ENCODE measurements at regions not wholly inside any gene's neighbourhood (a gene's known extent, or its start where the extent isn't known, plus 50 kb on each side); places are given as distances from the start of the nearest gene placed in this dataset.

GRCh38 chr9:20207176-20207575, 415.1 kb downstream of the MLLT3 start:
- ATAC-seq (ENCODE audit: insufficient number of reproducible peaks, low FRiP score, low read depth) (no peak), DNase-seq (ENCODE audit: low spot score) (no peak)
- no peaks in the 10 kb centered on the region for H3K9me3 ChIP-seq
- no peak overlapping the region for H3K4me3 ChIP-seq
- TF ChIP-seq, protein P1, sequence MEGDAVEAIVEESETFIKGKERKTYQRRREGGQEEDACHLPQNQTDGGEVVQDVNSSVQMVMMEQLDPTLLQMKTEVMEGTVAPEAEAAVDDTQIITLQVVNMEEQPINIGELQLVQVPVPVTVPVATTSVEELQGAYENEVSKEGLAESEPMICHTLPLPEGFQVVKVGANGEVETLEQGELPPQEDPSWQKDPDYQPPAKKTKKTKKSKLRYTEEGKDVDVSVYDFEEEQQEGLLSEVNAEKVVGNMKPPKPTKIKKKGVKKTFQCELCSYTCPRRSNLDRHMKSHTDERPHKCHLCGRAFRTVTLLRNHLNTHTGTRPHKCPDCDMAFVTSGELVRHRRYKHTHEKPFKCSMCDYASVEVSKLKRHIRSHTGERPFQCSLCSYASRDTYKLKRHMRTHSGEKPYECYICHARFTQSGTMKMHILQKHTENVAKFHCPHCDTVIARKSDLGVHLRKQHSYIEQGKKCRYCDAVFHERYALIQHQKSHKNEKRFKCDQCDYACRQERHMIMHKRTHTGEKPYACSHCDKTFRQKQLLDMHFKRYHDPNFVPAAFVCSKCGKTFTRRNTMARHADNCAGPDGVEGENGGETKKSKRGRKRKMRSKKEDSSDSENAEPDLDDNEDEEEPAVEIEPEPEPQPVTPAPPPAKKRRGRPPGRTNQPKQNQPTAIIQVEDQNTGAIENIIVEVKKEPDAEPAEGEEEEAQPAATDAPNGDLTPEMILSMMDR (IDR thresholded peaks at IDR 0.05): no peak
- H3K4me1 ChIP-seq (ENCODE audit: control insufficient read depth in 1 of 2, low read depth in 2 of 2): no peaks in the 10 kb centered on the region
- no peaks in the 10 kb centered on the region for H3K36me3 ChIP-seq
- H3K27me3 ChIP-seq (replicated peaks; ENCODE audit: insufficient read depth): no peaks in the 10 kb centered on the region
- H3K27ac ChIP-seq: no peak overlapping the region

- DNase-seq (ENCODE audit: low spot score): no peak
- no peak for ATAC-seq (ENCODE audit: insufficient number of reproducible peaks, low FRiP score, low read depth)
- no peak overlapping the region for H3K4me3 ChIP-seq
- H3K4me1 ChIP-seq (ENCODE audit: control insufficient read depth in 1 of 2, low read depth in 2 of 2): no peaks in the 10 kb centered on the region
- H3K9me3 ChIP-seq: no peaks in the 10 kb centered on the region
- no peaks in the 10 kb centered on the region for H3K36me3 ChIP-seq
- TF ChIP-seq, protein P1 (IDR thresholded peaks at IDR 0.05): no peak
- H3K27me3 ChIP-seq (replicated peaks; ENCODE audit: insufficient read depth): no peaks in the 10 kb centered on the region
- H3K27ac ChIP-seq: no peak overlapping the region
Observed at GRCh38 chr9:20205821-20206220, 416.5 kb downstream of the MLLT3 start.

- TF ChIP-seq, protein P1 (IDR thresholded peaks at IDR 0.05): no peak
- H3K27ac ChIP-seq: no peak overlapping the region
- no peaks in the 10 kb centered on the region for H3K36me3 ChIP-seq
- no peaks in the 10 kb centered on the region for H3K4me1 ChIP-seq (ENCODE audit: control insufficient read depth in 1 of 2, low read depth in 2 of 2)
- ATAC-seq (ENCODE audit: insufficient number of reproducible peaks, low FRiP score, low read depth) (no peak), DNase-seq (ENCODE audit: low spot score) (no peak)
- H3K9me3 ChIP-seq: peaks cover 3% of the 10 kb centered on the region
- H3K4me3 ChIP-seq: no peak overlapping the region
- no peaks in the 10 kb centered on the region for H3K27me3 ChIP-seq (replicated peaks; ENCODE audit: insufficient read depth)
Observed at GRCh38 chr9:20200991-20201431, 412.2 kb upstream of the SLC24A2 start.

- no peak overlapping the region for H3K27ac ChIP-seq
- ATAC-seq (ENCODE audit: insufficient number of reproducible peaks, low FRiP score, low read depth) (no peak), DNase-seq (ENCODE audit: low spot score) (no peak)
- TF ChIP-seq, protein P1 (IDR thresholded peaks at IDR 0.05): no peak
- H3K36me3 ChIP-seq: no peaks in the 10 kb centered on the region
- H3K4me3 ChIP-seq: no peak overlapping the region
- H3K4me1 ChIP-seq (ENCODE audit: control insufficient read depth in 1 of 2, low read depth in 2 of 2): no peaks in the 10 kb centered on the region
- H3K9me3 ChIP-seq: peaks cover 8% of the 10 kb centered on the region
- H3K27me3 ChIP-seq (replicated peaks; ENCODE audit: insufficient read depth): no peaks in the 10 kb centered on the region
Observed at GRCh38 chr9:20200581-20200980, 411.7 kb upstream of the SLC24A2 start.

DNA sequence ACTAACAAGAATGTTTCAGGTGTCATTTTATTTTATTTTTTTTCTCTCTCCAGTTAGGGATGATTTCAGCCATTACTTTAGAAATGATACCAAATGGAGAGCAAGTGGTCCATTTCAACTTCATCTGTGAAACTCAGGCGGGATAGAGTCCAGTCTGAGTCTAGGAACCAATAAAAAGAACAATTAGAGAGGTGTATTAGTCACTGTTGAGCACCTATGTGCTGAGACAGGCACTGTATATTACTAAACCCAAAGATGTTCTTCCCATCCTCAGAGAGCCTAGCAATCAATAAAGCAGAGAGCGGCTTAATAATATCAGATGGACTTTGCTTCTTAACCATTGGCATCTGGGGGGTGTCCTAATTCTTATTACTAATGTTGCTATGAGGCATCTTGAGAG, 410.3 kb upstream of the SLC24A2 start:
- Histone ChIP-seq H3K4me1 (ENCODE audit: control insufficient read depth in 1 of 2, low read depth in 2 of 2) (no peaks in the 10 kb centered on the region), H3K27ac (no peak overlapping the region), H3K4me3 (no peak overlapping the region), H3K9me3 (peaks cover 8% of the 10 kb centered on the region), H3K27me3 (replicated peaks; ENCODE audit: insufficient read depth) (no peaks in the 10 kb centered on the region), H3K36me3 (no peaks in the 10 kb centered on the region)
- no peak for DNase-seq (ENCODE audit: low spot score)
- TF ChIP-seq, protein P1 (IDR thresholded peaks at IDR 0.05): no peak
- ATAC-seq (ENCODE audit: insufficient number of reproducible peaks, low FRiP score, low read depth): no peak
